Activated CD8-positive, alpha-beta T cell treated with anti-CD3 and anti-CD28 coated beads, Interleukin-2, amount 10 ng/mL, durations not matched to agents 7 days and 5 days (primary cell): ENCODE measurements at regions not wholly inside any gene's neighbourhood (a gene's known extent, or its start where the extent isn't known, plus 50 kb on each side); places are given as distances from the start of the nearest gene placed in this dataset.

Experiments used
- ATAC-seq: fragments of 150-1000 bp; cut with Tn5 transposase; one replicate; pipeline ENCODE4 v1.10.0; 2021; ENCODE audit warnings: moderate library complexity
- CTCF ChIA-PET: fragments of 350-600 bp; sonication (Branson Sonifier 250); formaldehyde crosslinking; loops from one replicate; lab custom pipeline; 2021; ENCODE audit warnings: antibody characterized with exemption; lab: Charles Lee
- POLR2A ChIA-PET: fragments of 350-600 bp; sonication (Branson Sonifier 250); formaldehyde crosslinking; loops from one replicate; lab custom pipeline; 2021; ENCODE audit warnings: antibody characterized with exemption; lab: Charles Lee
- DNase-seq: peaks from one replicate; pipeline ENCODE4 v3.0.0-alpha.2; 2020
- H3K27ac Mint-ChIP-seq: one replicate; pipeline ENCODE4 v1.8.0; 2021; ENCODE audit warnings: mild to moderate bottlenecking, mixed read lengths
- H3K27me3 Mint-ChIP-seq: one replicate; pipeline ENCODE4 v1.8.0; 2021; ENCODE audit warnings: low read depth, mixed read lengths
- H3K36me3 Mint-ChIP-seq: one replicate; pipeline ENCODE4 v1.8.0; 2021; ENCODE audit warnings: low read depth, mixed read lengths
- H3K4me1 Mint-ChIP-seq: one replicate; pipeline ENCODE4 v1.8.0; 2021; ENCODE audit warnings: low read depth, mixed read lengths
- H3K4me3 Mint-ChIP-seq: one replicate; pipeline ENCODE4 v1.8.0; 2021; ENCODE audit warnings: mild to moderate bottlenecking, mixed read lengths
- H3K9me3 Mint-ChIP-seq: one replicate; pipeline ENCODE4 v1.8.0; 2022; ENCODE audit warnings: mixed read lengths; ENCODE audit not compliant: insufficient read depth

- Mint-ChIP-seq H3K4me3 (no peak overlapping the region), H3K36me3 (no peaks in the 10 kb centered on the region), H3K4me1 (no peaks in the 10 kb centered on the region), H3K27me3 (no peaks in the 10 kb centered on the region), H3K9me3 (no peaks in the 10 kb centered on the region), H3K27ac (no peak overlapping the region)
- CTCF ChIA-PET = no interaction called here
- no peak for DNase-seq
- no peak for ATAC-seq
- POLR2A ChIA-PET = no interaction called here
Observed at GRCh38 chr22:48898524-48899250, 929.0 kb downstream of the BRD1 start.

GRCh38 chr22:48897645-48898370 is 929.9 kb downstream of the BRD1 start:
- ATAC-seq (no peak), DNase-seq (no peak)
- Mint-ChIP-seq H3K36me3 (no peaks in the 10 kb centered on the region), H3K27ac (no peak overlapping the region), H3K4me3 (no peak overlapping the region), H3K4me1 (no peaks in the 10 kb centered on the region), H3K27me3 (no peaks in the 10 kb centered on the region), H3K9me3 (no peaks in the 10 kb centered on the region)
- CTCF ChIA-PET = no interaction called here
- POLR2A ChIA-PET = no interaction called here

GRCh38 chr22:48896766-48897644 is 930.7 kb downstream of the BRD1 start:
- DNase-seq (no peak), ATAC-seq (no peak)
- no peaks in the 10 kb centered on the region for H3K27me3 Mint-ChIP-seq
- no peaks in the 10 kb centered on the region for H3K36me3 Mint-ChIP-seq
- no peak overlapping the region for H3K27ac Mint-ChIP-seq
- ChIA-PET POLR2A (no interaction called here), CTCF (no interaction called here)
- H3K4me3 Mint-ChIP-seq = no peak overlapping the region
- H3K9me3 Mint-ChIP-seq = no peaks in the 10 kb centered on the region
- no peaks in the 10 kb centered on the region for H3K4me1 Mint-ChIP-seq

- ChIA-PET CTCF (no interaction called here), POLR2A (no interaction called here)
- H3K4me1 Mint-ChIP-seq = no peaks in the 10 kb centered on the region
Observed at GRCh38 chr22:48895831-48896765, 931.6 kb downstream of the BRD1 start.

GRCh38 chr22:48895336-48895735 is 932.3 kb downstream of the BRD1 start:
- no peaks in the 10 kb centered on the region for H3K9me3 Mint-ChIP-seq
- ATAC-seq (no peak), DNase-seq (no peak)
- CTCF ChIA-PET = no interaction called here
- no peaks in the 10 kb centered on the region for H3K36me3 Mint-ChIP-seq
- no peaks in the 10 kb centered on the region for H3K27me3 Mint-ChIP-seq
- no peak overlapping the region for H3K4me3 Mint-ChIP-seq
- POLR2A ChIA-PET = interaction anchor here (0.7 kb wide), 1 partner anchor 1056 kb away, joined by 3 read pairs; no protein-coding TSS in a partner anchor
- no peak overlapping the region for H3K27ac Mint-ChIP-seq
- no peaks in the 10 kb centered on the region for H3K4me1 Mint-ChIP-seq

More at GRCh38 chr22:48895831-48896765, 931.6 kb downstream of the BRD1 start:
- Mint-ChIP-seq H3K4me3 (no peak overlapping the region), H3K27ac (no peak overlapping the region), H3K27me3 (no peaks in the 10 kb centered on the region), H3K36me3 (no peaks in the 10 kb centered on the region), H3K9me3 (no peaks in the 10 kb centered on the region)
- ATAC-seq = no peak
- DNase-seq = no peak

- no peaks in the 10 kb centered on the region for H3K9me3 Mint-ChIP-seq
- H3K36me3 Mint-ChIP-seq = no peaks in the 10 kb centered on the region
- CTCF ChIA-PET = no interaction called here
- no peaks in the 10 kb centered on the region for H3K27me3 Mint-ChIP-seq
- H3K4me1 Mint-ChIP-seq = no peaks in the 10 kb centered on the region
- POLR2A ChIA-PET = interaction anchor here (0.7 kb wide), 1 partner anchor 1056 kb away, joined by 3 read pairs; no protein-coding TSS in a partner anchor
- no peak for ATAC-seq
- no peak overlapping the region for H3K27ac Mint-ChIP-seq
- no peak for DNase-seq
- no peak overlapping the region for H3K4me3 Mint-ChIP-seq
Observed at GRCh38 chr22:48894804-48895250, 932.8 kb downstream of the BRD1 start.

- CTCF ChIA-PET = no interaction called here
- no peaks in the 10 kb centered on the region for H3K36me3 Mint-ChIP-seq
- no peak for ATAC-seq
- no peaks in the 10 kb centered on the region for H3K4me1 Mint-ChIP-seq
- H3K4me3 Mint-ChIP-seq = no peak overlapping the region
- no peak overlapping the region for H3K27ac Mint-ChIP-seq
- no peak for DNase-seq
- no peaks in the 10 kb centered on the region for H3K27me3 Mint-ChIP-seq
- POLR2A ChIA-PET = no interaction called here
- no peaks in the 10 kb centered on the region for H3K9me3 Mint-ChIP-seq
Observed at GRCh38 chr22:48894064-48894671, 933.5 kb downstream of the BRD1 start.

GRCh38 chr22:48893288-48894063 is 934.2 kb downstream of the BRD1 start:
- POLR2A ChIA-PET = no interaction called here

GRCh38 chr22:48892578-48893287 is 934.9 kb downstream of the BRD1 start:
- no peak overlapping the region for H3K27ac Mint-ChIP-seq
- POLR2A ChIA-PET = no interaction called here

More at GRCh38 chr22:48893288-48894063, 934.2 kb downstream of the BRD1 start:
- Mint-ChIP-seq H3K4me3 (no peak overlapping the region), H3K4me1 (no peaks in the 10 kb centered on the region), H3K36me3 (no peaks in the 10 kb centered on the region), H3K27ac (no peak overlapping the region), H3K27me3 (no peaks in the 10 kb centered on the region), H3K9me3 (no peaks in the 10 kb centered on the region)
- CTCF ChIA-PET = no interaction called here
- DNase-seq (no peak), ATAC-seq (no peak)

More at GRCh38 chr22:48892578-48893287, 934.9 kb downstream of the BRD1 start:
- CTCF ChIA-PET = no interaction called here
- DNase-seq = no peak
- no peaks in the 10 kb centered on the region for H3K4me1 Mint-ChIP-seq
- no peak overlapping the region for H3K4me3 Mint-ChIP-seq
- no peaks in the 10 kb centered on the region for H3K36me3 Mint-ChIP-seq
- H3K9me3 Mint-ChIP-seq = no peaks in the 10 kb centered on the region
- H3K27me3 Mint-ChIP-seq = no peaks in the 10 kb centered on the region
- ATAC-seq = no peak
